Kidney epithelial cell (primary cell): ENCODE measurements at regions not wholly inside any gene's neighbourhood (a gene's known extent, or its start where the extent isn't known, plus 50 kb on each side); places are given as distances from the start of the nearest gene placed in this dataset.
A peak's percentile ranks its signal among the peaks of the same experiment; 100 is the strongest.

ENCODE experiments used
- DNase-seq: peaks from one replicate; pipeline ENCODE4 v3.0.0-alpha.2; 2010; ENCODE audit warnings: low read depth
- H3K27me3 ChIP-seq: 2 replicates; pipeline ENCODE4 v1.6.0; 2011; ENCODE audit warnings: low read length; ENCODE audit not compliant: control insufficient read depth, insufficient read depth
- H3K36me3 ChIP-seq: 2 replicates; pipeline ENCODE4 v1.5.1; 2011; ENCODE audit warnings: low read length; ENCODE audit not compliant: control insufficient read depth, insufficient read depth
- H3K4me3 ChIP-seq: 2 replicates; pipeline ENCODE4 v1.5.1; 2011; ENCODE audit warnings: low read depth, mild to moderate bottlenecking, control low read depth, low read length
- CTCF ChIP-seq: IDR thresholded peaks from 2 replicates; pipeline ENCODE4 v1.5.1; 2011; ENCODE audit warnings: mild to moderate bottlenecking, moderate library complexity, low read length, control low read depth, inconsistent platforms; ENCODE audit not compliant: insufficient read depth, poor library complexity, severe bottlenecking

GRCh38 chr9:71609448-71609830 is 158.9 kb downstream of the CEMIP2 start:
- TF ChIP-seq CTCF: no peak

GRCh38 chr9:71608825-71609447 is 159.4 kb downstream of the CEMIP2 start:
- Histone ChIP-seq H3K36me3 (no peaks in the 10 kb centered on the region), H3K27me3 (no peaks in the 10 kb centered on the region), H3K4me3 (no peak overlapping the region)
- TF ChIP-seq CTCF: no peak
- DNase-seq: no peak

More at GRCh38 chr9:71609448-71609830, 158.9 kb downstream of the CEMIP2 start:
- no peaks in the 10 kb centered on the region for H3K27me3 ChIP-seq
- H3K36me3 ChIP-seq: no peaks in the 10 kb centered on the region
- H3K4me3 ChIP-seq: no peak overlapping the region
- DNase-seq: no peak

DNA sequence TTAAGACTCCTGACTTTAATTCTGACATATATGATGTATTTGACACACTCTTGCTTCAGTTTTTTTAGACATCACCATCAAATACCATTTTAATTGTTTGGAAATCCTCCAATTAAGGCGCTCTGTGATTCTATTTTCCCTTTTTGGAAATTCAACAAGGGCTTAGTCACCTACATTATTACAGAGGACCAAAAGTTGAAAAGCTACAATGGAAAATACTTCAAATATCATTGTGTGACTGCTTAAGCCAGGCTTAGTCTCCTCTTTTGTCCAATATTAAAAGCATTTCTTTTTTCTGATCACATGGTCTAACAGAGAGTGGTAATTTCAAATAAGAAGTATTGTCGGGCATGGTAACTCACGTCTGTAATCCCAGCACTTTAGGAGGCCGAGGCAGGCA is 160.3 kb downstream of the CEMIP2 start:
- Histone ChIP-seq H3K4me3 (no peak overlapping the region), H3K36me3 (no peaks in the 10 kb centered on the region), H3K27me3 (no peaks in the 10 kb centered on the region)
- TF ChIP-seq CTCF: no peak
- DNase-seq: no peak

DNA sequence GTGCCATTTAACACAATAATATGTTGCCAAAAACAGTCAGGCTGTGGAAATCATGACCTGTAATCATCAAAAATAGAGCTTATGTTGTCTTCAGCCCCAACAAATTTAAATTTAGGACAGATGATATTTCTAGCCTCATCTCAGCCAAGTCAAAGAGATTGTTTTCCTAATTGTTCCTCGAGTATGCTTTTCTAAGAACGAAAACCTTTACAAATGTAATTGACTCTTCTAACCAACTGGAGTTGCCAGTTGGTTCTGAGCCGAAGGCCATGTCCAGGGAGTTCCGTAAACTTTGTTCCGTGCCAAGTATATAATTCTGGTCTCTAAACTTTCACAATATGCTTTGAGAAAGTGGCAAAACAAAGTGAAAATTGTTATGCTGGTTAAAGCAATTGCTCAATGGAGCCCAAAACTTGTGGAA is 160.8 kb downstream of the CEMIP2 start:
- TF ChIP-seq CTCF: no peak
- DNase-seq: no peak
- Histone ChIP-seq H3K36me3 (no peaks in the 10 kb centered on the region), H3K4me3 (no peak overlapping the region), H3K27me3 (no peaks in the 10 kb centered on the region)

- Histone ChIP-seq H3K36me3 (no peaks in the 10 kb centered on the region), H3K4me3 (no peak overlapping the region), H3K27me3 (no peaks in the 10 kb centered on the region)
- peak; percentile 80 for TF ChIP-seq CTCF
- DNase-seq: peak; percentile 5
Measured at GRCh38 chr9:71604197-71605063, 163.9 kb downstream of the CEMIP2 start.
